ENCODE measurements at regions not wholly inside any gene's neighbourhood (a gene's known extent, or its start where the extent isn't known, plus 50 kb on each side); places are given as distances from the start of the nearest gene placed in this dataset.

DNA sequence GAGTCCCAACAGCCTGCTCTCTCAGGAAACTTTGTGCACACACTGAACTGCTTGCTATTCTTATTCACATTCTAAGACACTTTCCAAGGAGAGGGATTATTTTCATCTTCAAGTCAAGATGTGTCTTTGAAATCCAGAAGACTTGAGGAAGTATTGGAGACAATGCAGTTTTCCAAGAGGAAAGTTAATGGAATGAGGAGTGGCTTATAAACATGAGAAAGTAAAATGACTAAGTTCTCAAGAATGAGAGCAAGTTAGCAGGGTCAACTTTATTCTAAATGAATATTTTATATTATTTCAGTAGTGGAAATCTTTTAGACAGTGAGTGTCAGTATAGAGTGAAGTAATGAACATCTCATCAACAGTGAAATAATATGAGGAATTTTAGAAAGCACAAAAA is 1239.3 kb downstream of the MRPL39 start:
- TF ChIP-seq EZH2 (IDR thresholded peaks at IDR 0.05; ENCODE audit: borderline replicate concordance, insufficient read depth, low read depth, low read length, poor library complexity, severe bottlenecking) = no peak
- no peak for TF ChIP-seq CTCF (IDR thresholded peaks at IDR 0.05)
- Histone ChIP-seq H3K27me3 (replicated peaks in 1 of 4; ENCODE audit: control extremely low read depth in 1 of 4, control insufficient read depth in 3 of 4, insufficient read depth in 4 of 4, low read length in 3 of 4) (no peaks in the 10 kb centered on the region), H3K4me2 (replicated peaks; ENCODE audit: low read depth, low read length, poor library complexity, severe bottlenecking) (no peak overlapping the region), H4K20me1 (ENCODE audit: control insufficient read depth, insufficient read depth, low read length, poor library complexity, severe bottlenecking) (no peaks in the 10 kb centered on the region), H3K4me1 (ENCODE audit: control insufficient read depth in 2 of 2, insufficient read depth in 2 of 2, low read length in 2 of 2) (no peaks in the 10 kb centered on the region), H2AFZ (ENCODE audit: insufficient read depth, low read depth, low read length, poor library complexity, severe bottlenecking) (no peak overlapping the region), H3K9ac (ENCODE audit: low read length) (no peak overlapping the region), H3K4me3 (ENCODE audit: control extremely low read depth in 1 of 5, extremely low read depth in 1 of 5, insufficient read depth in 1 of 5, low read depth in 2 of 5, low read length in 4 of 5) (no peak overlapping the region), H3K36me3 (replicated peaks in 1 of 2; ENCODE audit: control extremely low read depth in 1 of 2, control insufficient read depth in 1 of 2, extremely low read depth in 1 of 2, insufficient read depth in 2 of 2, low read length in 1 of 2) (no peaks in the 10 kb centered on the region), H3K27ac (ENCODE audit: low read length in 2 of 2) (no peak overlapping the region), H3K79me2 (ENCODE audit: control insufficient read depth, insufficient read depth, low read length) (no peaks in the 10 kb centered on the region), H3K9me3 (ENCODE audit: control extremely low read depth in 1 of 3, control insufficient read depth in 2 of 3, insufficient read depth in 1 of 3, low read length in 2 of 3) (peaks cover 0 to 1% (median 0%) of the 10 kb centered on the region in 3 donors)
- Mint-ChIP-seq H3K4me1 (no peaks in the 10 kb centered on the region), H3K9me3 (ENCODE audit: insufficient read depth) (no peaks in the 10 kb centered on the region), H3K27ac (no peak overlapping the region), H3K27me3 (no peaks in the 10 kb centered on the region), H3K4me3 (no peak overlapping the region)
- intact Hi-C loops (cut with micrococcal nuclease) = no loop called here
- ChIA-PET POLR2A (no interaction called here), CTCF (no interaction called here)
- ATAC-seq (ENCODE audit: low read depth) = no peak
- DNase-seq = no peak

DNA sequence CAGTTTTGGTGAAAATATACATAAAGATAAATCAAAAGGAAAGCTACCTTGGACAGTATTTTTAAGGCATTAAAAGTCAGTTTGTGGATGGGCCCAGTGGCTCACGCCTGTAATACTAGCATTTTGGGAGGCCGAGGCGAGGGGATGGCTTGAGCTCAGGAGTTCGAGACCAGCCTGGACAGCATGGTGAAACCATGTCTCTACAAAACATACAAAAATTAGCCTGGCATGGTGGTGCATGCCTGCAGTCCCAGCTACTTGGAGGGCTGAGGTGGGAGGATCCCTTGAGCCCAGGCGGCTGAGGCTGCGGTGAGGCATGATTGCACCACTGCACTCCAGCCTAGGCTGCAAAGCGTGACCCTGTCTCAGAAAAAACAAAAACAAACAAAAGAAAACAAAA is 1253.8 kb downstream of the MRPL39 start:
- WGBS (ENCODE audit: insufficient coverage) = no CpG with 5 or more reads among the region's 7 CpGs
- no peak overlapping the region for H3K4me3 Mint-ChIP-seq
- H4K20me1 ChIP-seq (ENCODE audit: control insufficient read depth, insufficient read depth, low read length, poor library complexity, severe bottlenecking) = no peaks in the 10 kb centered on the region
- H3K4me3 ChIP-seq (ENCODE audit: control extremely low read depth in 1 of 5, extremely low read depth in 1 of 5, insufficient read depth in 1 of 5, low read depth in 2 of 5, low read length in 4 of 5) = no peak overlapping the region
- CTCF ChIA-PET = no interaction called here
- no peak overlapping the region for H3K4me2 ChIP-seq (replicated peaks; ENCODE audit: low read depth, low read length, poor library complexity, severe bottlenecking)
- no peak for TF ChIP-seq CTCF (IDR thresholded peaks at IDR 0.05)
- TF ChIP-seq EZH2 (IDR thresholded peaks at IDR 0.05; ENCODE audit: borderline replicate concordance, insufficient read depth, low read depth, low read length, poor library complexity, severe bottlenecking) = no peak
- intact Hi-C loops (cut with micrococcal nuclease) = no loop called here
- H2AFZ ChIP-seq (ENCODE audit: insufficient read depth, low read depth, low read length, poor library complexity, severe bottlenecking) = no peak overlapping the region
- ATAC-seq (ENCODE audit: low read depth) (no peak), DNase-seq (no peak)
- no peak overlapping the region for H3K9ac ChIP-seq (ENCODE audit: low read length)
- H3K27ac ChIP-seq (ENCODE audit: low read length in 2 of 2) = no peak overlapping the region
- no peaks in the 10 kb centered on the region for H3K9me3 ChIP-seq (ENCODE audit: control extremely low read depth in 1 of 3, control insufficient read depth in 2 of 3, insufficient read depth in 1 of 3, low read length in 2 of 3)
- no peaks in the 10 kb centered on the region for H3K4me1 Mint-ChIP-seq
- H3K27me3 ChIP-seq (replicated peaks in 1 of 4; ENCODE audit: control extremely low read depth in 1 of 4, control insufficient read depth in 3 of 4, insufficient read depth in 4 of 4, low read length in 3 of 4) = no peaks in the 10 kb centered on the region
- no peaks in the 10 kb centered on the region for H3K9me3 Mint-ChIP-seq (ENCODE audit: insufficient read depth)
- H3K4me1 ChIP-seq (ENCODE audit: control insufficient read depth in 2 of 2, insufficient read depth in 2 of 2, low read length in 2 of 2) = no peaks in the 10 kb centered on the region
- H3K79me2 ChIP-seq (ENCODE audit: control insufficient read depth, insufficient read depth, low read length) = no peaks in the 10 kb centered on the region
- H3K36me3 ChIP-seq (replicated peaks in 1 of 2; ENCODE audit: control extremely low read depth in 1 of 2, control insufficient read depth in 1 of 2, extremely low read depth in 1 of 2, insufficient read depth in 2 of 2, low read length in 1 of 2) = no peaks in the 10 kb centered on the region
- POLR2A ChIA-PET = no interaction called here
- H3K27ac Mint-ChIP-seq = no peak overlapping the region
- no peaks in the 10 kb centered on the region for H3K27me3 Mint-ChIP-seq

Data from B cell (primary cell).